SK-N-SH treated with all-trans-retinoic acid at 6 μM for 48 hours (cell line): ENCODE measurements at regions not wholly inside any gene's neighbourhood (a gene's known extent, or its start where the extent isn't known, plus 50 kb on each side); places are given as distances from the start of the nearest gene placed in this dataset.
A peak's percentile ranks its signal among the peaks of the same experiment; 100 is the strongest.

Experiments used
- ATAC-seq: fragments of 200-7000 bp; cut with Tn5 transposase; 3 replicates; pipeline ENCODE4 v1.9.1; 2020; ENCODE audit warnings: mild to moderate bottlenecking, moderate library complexity
- ARNTL ChIP-seq: fragments of 450-650 bp; formaldehyde crosslinking; IDR thresholded peaks from 2 replicates; pipeline ENCODE4 v1.5.0; 2020; ENCODE audit warnings: low read depth, mild to moderate bottlenecking, moderate library complexity, borderline replicate concordance
- BACH2 ChIP-seq: fragments of 250-450 bp; sonication (Bioruptor Pico); IDR thresholded peaks from 2 replicates; pipeline ENCODE4 v1.9.0; 2021; ENCODE audit warnings: mild to moderate bottlenecking, borderline replicate concordance
- CSDC2 ChIP-seq: fragments of 250-450 bp; sonication (Bioruptor Pico); IDR thresholded peaks from 2 replicates; pipeline ENCODE4 v1.5.0; 2020; ENCODE audit warnings: mild to moderate bottlenecking, moderate library complexity
- ESRRG ChIP-seq: fragments of 250-450 bp; sonication (Bioruptor Pico); IDR thresholded peaks from 2 replicates; pipeline ENCODE4 v1.6.1; 2021; ENCODE audit warnings: mild to moderate bottlenecking
- GLIS3 ChIP-seq: fragments of 250-450 bp; sonication (Bioruptor Pico); IDR thresholded peaks from 2 replicates; pipeline ENCODE4 v1.5.0; 2020; ENCODE audit warnings: mild to moderate bottlenecking, moderate library complexity
- ISL1 ChIP-seq: fragments of 250-450 bp; sonication (Bioruptor Pico); IDR thresholded peaks from 2 replicates; pipeline ENCODE4 v2.1.2; 2022; ENCODE audit warnings: mild to moderate bottlenecking, moderate library complexity
- OSR1 ChIP-seq: fragments of 250-450 bp; sonication (Bioruptor Pico); IDR thresholded peaks from 2 replicates; pipeline ENCODE4 v1.8.0; 2022; ENCODE audit warnings: moderate library complexity, mild to moderate bottlenecking, inconsistent platforms
- POU6F1 ChIP-seq: fragments of 250-450 bp; sonication (Bioruptor Pico); IDR thresholded peaks from 2 replicates; pipeline ENCODE4 v1.8.0; 2021; ENCODE audit warnings: low read depth, mild to moderate bottlenecking, moderate library complexity, borderline replicate concordance
- RARB ChIP-seq: fragments of 250-450 bp; sonication (Bioruptor Pico); IDR thresholded peaks from 2 replicates; pipeline ENCODE4 v1.8.0; 2021; ENCODE audit warnings: mild to moderate bottlenecking, moderate library complexity
- SNAI2 ChIP-seq: fragments of 250-450 bp; sonication (Bioruptor Pico); IDR thresholded peaks from 2 replicates; pipeline ENCODE4 v1.5.0; 2020; ENCODE audit warnings: mild to moderate bottlenecking, moderate library complexity
- TCF4 ChIP-seq: fragments of 250-450 bp; sonication (Bioruptor Pico); IDR thresholded peaks from 2 replicates; pipeline ENCODE4 v1.8.0; 2021; ENCODE audit warnings: mild to moderate bottlenecking, moderate library complexity, borderline replicate concordance
- TOX ChIP-seq: fragments of 250-450 bp; sonication (Bioruptor Pico); IDR thresholded peaks from 2 replicates; pipeline ENCODE4 v1.8.0; 2021; ENCODE audit warnings: mild to moderate bottlenecking, moderate library complexity, borderline replicate concordance
- ZC3H10 ChIP-seq: fragments of 250-450 bp; sonication (Bioruptor Pico); IDR thresholded peaks from 2 replicates; pipeline ENCODE4 v1.5.1; 2021; ENCODE audit warnings: mild to moderate bottlenecking, moderate library complexity
- ZFP3 ChIP-seq: fragments of 250-450 bp; sonication (Bioruptor Pico); IDR thresholded peaks from 2 replicates; pipeline ENCODE4 v1.5.0; 2020; ENCODE audit warnings: mild to moderate bottlenecking, moderate library complexity
- ZFP30 ChIP-seq: fragments of 450-650 bp; formaldehyde crosslinking; IDR thresholded peaks from 2 replicates; pipeline ENCODE4 v1.5.0; 2022; ENCODE audit warnings: mild to moderate bottlenecking, moderate library complexity
- ZNF565 ChIP-seq: fragments of 450-650 bp; formaldehyde crosslinking; conservative IDR thresholded peaks from 2 replicates; pipeline ENCODE4 v1.5.0; 2020; ENCODE audit warnings: low read depth, mild to moderate bottlenecking, moderate library complexity
- ZNF70 ChIP-seq: fragments of 450-650 bp; formaldehyde crosslinking; IDR thresholded peaks from 2 replicates; pipeline ENCODE4 v1.5.0; 2020; ENCODE audit warnings: mild to moderate bottlenecking, moderate library complexity
- ZNF8 ChIP-seq: fragments of 450-650 bp; formaldehyde crosslinking; IDR thresholded peaks from 2 replicates; pipeline ENCODE4 v1.5.0; 2020; ENCODE audit warnings: mild to moderate bottlenecking, moderate library complexity
- TF ChIP-seq, protein P1 (sequence below): fragments of 250-450 bp; sonication (Bioruptor Pico); IDR thresholded peaks from 2 replicates; pipeline ENCODE4 v1.5.1; 2021; ENCODE audit warnings: mild to moderate bottlenecking, moderate library complexity
- TF ChIP-seq, protein P2 (sequence below): fragments of 250-450 bp; sonication (Bioruptor Pico); IDR thresholded peaks from 2 replicates; pipeline ENCODE4 v1.5.1; 2020; ENCODE audit warnings: low read depth, mild to moderate bottlenecking, moderate library complexity
- TF ChIP-seq, protein P3 (sequence below): fragments of 250-450 bp; sonication (Bioruptor Pico); IDR thresholded peaks from 2 replicates; pipeline ENCODE4 v1.8.0; 2020; ENCODE audit warnings: mild to moderate bottlenecking, moderate library complexity, borderline replicate concordance

DNA sequence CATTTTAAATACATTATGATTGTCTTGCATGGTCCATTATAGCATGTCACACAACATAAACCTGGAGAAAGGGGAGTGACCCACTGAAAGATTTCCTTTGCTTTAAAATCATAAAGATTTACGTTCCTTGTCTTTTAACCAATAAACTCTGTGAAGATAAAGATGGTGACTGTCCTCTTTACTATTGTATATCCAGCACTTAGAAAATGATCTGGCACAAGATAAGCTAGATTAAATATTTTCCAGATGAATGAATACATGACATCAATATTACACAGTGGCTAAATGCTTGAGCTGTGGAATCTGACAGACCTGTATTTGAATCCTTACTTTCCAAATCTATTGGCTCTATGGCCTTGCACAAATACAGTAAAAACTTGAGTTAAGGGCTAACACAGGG, 938.4 kb downstream of the SORCS1 start:
- no peak for ATAC-seq
- no peak for TF ChIP-seq ZNF70 (CRISPR knock-in tag)
- no peak for TF ChIP-seq ESRRG (CRISPR knock-in tag)
- TF ChIP-seq, protein P1, sequence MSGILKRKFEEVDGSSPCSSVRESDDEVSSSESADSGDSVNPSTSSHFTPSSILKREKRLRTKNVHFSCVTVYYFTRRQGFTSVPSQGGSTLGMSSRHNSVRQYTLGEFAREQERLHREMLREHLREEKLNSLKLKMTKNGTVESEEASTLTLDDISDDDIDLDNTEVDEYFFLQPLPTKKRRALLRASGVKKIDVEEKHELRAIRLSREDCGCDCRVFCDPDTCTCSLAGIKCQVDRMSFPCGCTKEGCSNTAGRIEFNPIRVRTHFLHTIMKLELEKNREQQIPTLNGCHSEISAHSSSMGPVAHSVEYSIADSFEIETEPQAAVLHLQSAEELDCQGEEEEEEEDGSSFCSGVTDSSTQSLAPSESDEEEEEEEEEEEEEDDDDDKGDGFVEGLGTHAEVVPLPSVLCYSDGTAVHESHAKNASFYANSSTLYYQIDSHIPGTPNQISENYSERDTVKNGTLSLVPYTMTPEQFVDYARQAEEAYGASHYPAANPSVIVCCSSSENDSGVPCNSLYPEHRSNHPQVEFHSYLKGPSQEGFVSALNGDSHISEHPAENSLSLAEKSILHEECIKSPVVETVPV, result no peak
- TF ChIP-seq ISL1 (CRISPR knock-in tag), result peak; percentile 18; the same call in 1 of the 2 replicates
- TF ChIP-seq, protein P2, sequence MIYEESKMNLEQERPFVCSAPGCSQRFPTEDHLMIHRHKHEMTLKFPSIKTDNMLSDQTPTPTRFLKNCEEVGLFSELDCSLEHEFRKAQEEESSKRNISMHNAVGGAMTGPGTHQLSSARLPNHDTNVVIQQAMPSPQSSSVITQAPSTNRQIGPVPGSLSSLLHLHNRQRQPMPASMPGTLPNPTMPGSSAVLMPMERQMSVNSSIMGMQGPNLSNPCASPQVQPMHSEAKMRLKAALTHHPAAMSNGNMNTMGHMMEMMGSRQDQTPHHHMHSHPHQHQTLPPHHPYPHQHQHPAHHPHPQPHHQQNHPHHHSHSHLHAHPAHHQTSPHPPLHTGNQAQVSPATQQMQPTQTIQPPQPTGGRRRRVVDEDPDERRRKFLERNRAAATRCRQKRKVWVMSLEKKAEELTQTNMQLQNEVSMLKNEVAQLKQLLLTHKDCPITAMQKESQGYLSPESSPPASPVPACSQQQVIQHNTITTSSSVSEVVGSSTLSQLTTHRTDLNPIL (CRISPR knock-in tag), result no peak
- TF ChIP-seq, all 23 proteins: peak for 1

GRCh38 chr10:106224676-106225075, 939.8 kb downstream of the SORCS1 start:
- no peak for ATAC-seq
- TF ChIP-seq ZNF8 (no peak), OSR1 (no peak), ZNF70 (CRISPR knock-in tag) (no peak), ZFP3 (no peak), ARNTL (CRISPR knock-in tag) (no peak), ESRRG (CRISPR knock-in tag) (no peak), TCF4 (no peak), ISL1 (CRISPR knock-in tag) (no peak), SNAI2 (CRISPR knock-in tag) (no peak), ZNF565 (CRISPR knock-in tag) (no peak), POU6F1 (CRISPR knock-in tag) (no peak), BACH2 (no peak), CSDC2 (CRISPR knock-in tag) (no peak), GLIS3 (CRISPR knock-in tag) (no peak)
- TF ChIP-seq, protein P1, result no peak
- TF ChIP-seq, protein P3, sequence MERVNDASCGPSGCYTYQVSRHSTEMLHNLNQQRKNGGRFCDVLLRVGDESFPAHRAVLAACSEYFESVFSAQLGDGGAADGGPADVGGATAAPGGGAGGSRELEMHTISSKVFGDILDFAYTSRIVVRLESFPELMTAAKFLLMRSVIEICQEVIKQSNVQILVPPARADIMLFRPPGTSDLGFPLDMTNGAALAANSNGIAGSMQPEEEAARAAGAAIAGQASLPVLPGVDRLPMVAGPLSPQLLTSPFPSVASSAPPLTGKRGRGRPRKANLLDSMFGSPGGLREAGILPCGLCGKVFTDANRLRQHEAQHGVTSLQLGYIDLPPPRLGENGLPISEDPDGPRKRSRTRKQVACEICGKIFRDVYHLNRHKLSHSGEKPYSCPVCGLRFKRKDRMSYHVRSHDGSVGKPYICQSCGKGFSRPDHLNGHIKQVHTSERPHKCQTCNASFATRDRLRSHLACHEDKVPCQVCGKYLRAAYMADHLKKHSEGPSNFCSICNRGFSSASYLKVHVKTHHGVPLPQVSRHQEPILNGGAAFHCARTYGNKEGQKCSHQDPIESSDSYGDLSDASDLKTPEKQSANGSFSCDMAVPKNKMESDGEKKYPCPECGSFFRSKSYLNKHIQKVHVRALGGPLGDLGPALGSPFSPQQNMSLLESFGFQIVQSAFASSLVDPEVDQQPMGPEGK (CRISPR knock-in tag), result no peak

GRCh38 chr10:106217627-106218026, 946.9 kb downstream of the SORCS1 start:
- ATAC-seq, result no peak
- TF ChIP-seq TOX (CRISPR knock-in tag), result no peak
- TF ChIP-seq, protein P3 (CRISPR knock-in tag), result no peak
- TF ChIP-seq ZNF70 (CRISPR knock-in tag), result no peak
- no peak for TF ChIP-seq BACH2
- no peak for TF ChIP-seq ARNTL (CRISPR knock-in tag)
- no peak for TF ChIP-seq ZC3H10 (CRISPR knock-in tag)
- no peak for TF ChIP-seq ZNF565 (CRISPR knock-in tag)
- TF ChIP-seq RARB, result no peak
- TF ChIP-seq, protein P1, result no peak
- TF ChIP-seq TCF4, result no peak
- no peak for TF ChIP-seq ZFP30 (CRISPR knock-in tag)
- TF ChIP-seq SNAI2 (CRISPR knock-in tag), result no peak
- no peak for TF ChIP-seq ZFP3
- TF ChIP-seq POU6F1 (CRISPR knock-in tag), result no peak
